GM19463 (cell line): ENCODE measurements at regions not wholly inside any gene's neighbourhood (a gene's known extent, or its start where the extent isn't known, plus 50 kb on each side); places are given as distances from the start of the nearest gene placed in this dataset.

ENCODE experiments used
- ATAC-seq: cut with Tn5 transposase; IDR thresholded peaks from one replicate; pipeline ENCODE4 v1.9.1; 2021; ENCODE audit warnings: mild to moderate bottlenecking, moderate library complexity; ENCODE audit not compliant: unreplicated experiment

DNA sequence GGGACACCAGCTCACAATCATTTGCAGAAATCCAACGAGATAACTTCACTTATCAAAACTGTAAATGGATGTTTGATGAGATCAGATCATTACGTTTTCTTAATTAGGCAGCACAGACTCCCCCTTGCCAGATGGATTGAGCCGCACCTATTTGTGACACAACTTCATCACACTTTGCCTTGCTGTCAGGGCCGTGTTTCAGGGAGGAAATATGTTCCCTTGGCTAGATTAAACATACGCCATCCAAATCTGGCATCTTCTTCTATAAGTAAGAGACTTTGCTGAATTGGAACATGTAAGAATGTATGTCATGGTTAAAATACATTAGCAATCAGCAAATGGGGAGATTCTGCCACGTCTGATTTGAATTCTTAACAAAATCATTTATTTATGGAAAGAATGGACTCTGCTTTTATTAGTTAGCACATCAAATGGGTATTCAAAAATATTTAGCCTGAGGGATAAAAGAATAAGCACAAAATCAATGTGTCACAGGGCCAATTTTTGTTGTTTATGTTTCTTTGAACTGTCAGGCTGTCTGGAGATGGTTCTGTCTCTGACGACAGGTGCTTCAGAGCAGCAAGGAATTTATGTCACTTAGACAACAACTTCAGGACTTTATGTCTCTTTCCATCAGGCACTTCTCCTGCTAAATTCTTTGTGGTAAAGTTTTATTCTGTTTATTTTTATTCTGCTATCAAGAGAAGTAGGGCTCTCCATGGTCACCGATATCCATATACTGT, 326.1 kb upstream of the NCAM1 start:
- ATAC-seq = no peak

DNA sequence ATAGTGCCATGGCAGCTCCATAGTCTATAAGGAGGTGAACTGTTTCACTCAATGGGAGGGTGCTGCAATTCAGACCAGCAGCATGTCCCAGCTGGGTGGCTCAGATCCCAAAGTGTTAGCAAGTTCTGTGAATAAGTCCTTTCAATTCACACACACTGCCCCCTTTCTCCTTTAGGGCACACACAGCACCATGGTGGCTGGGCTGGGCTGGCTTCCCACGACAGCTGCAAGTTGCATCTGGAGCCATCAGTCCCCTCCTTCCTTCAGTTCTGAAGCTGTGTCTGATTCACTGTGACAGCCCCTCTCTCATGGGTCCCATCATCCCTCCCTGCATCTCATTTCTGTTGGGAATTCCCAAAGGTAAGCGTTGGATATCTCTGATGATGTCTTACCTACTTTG, 324.1 kb upstream of the NCAM1 start:
- no peak for ATAC-seq

DNA sequence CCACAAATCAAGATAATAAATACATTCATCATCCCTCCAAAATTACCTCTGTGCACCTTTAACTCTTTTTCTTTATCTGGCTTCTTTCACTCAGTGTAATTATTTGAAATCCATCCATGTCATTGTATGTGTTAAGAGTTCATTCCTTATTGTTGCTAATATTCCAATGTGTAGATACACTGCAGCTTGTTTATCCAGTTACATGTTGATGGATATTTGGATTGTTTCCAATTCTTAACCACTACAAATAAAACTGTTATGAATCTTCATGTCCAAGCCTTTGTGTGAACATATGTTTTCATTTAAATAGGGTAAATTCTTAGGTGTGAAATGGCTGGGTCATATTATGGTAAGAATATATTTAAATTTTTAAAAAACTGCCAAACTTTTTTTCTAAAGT, 323.3 kb upstream of the NCAM1 start:
- ATAC-seq = no peak

DNA sequence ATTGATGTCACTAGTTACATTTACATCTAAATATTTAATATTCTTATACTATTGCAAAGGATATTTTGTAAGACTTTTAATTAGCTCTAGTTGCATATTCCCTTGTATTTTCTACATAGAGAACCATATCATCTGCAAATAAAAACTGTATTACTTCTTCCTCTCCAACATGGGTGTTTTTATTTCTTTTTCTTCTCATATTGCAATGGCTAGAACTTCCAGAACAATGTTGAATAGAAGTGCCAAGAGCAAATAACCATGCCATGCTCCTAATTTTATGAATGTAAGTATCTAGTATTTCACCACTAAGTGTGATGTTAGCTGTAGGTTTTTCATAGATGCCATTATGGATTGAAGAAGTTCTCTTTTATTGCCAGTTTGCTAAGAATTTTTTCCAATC, 321.8 kb upstream of the NCAM1 start:
- no peak for ATAC-seq

DNA sequence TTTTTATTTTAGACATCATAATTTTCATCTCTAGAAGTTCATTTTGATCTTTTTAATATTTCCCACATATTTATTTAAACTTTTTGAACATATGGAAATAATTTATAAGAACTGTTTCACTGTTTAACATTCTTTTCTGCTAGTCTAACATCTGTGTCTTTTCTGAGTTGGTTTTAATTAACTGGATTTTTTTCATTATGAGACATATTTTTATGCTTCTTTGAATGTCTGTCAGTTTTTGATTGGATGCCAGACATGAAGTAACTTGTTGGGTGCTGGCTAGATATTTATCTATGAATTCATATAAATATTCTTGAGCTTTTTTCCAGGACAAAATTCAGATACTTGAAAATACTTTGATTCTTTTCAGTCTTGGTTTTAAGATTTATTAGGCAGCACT, 317.8 kb upstream of the NCAM1 start:
- no peak for ATAC-seq

DNA sequence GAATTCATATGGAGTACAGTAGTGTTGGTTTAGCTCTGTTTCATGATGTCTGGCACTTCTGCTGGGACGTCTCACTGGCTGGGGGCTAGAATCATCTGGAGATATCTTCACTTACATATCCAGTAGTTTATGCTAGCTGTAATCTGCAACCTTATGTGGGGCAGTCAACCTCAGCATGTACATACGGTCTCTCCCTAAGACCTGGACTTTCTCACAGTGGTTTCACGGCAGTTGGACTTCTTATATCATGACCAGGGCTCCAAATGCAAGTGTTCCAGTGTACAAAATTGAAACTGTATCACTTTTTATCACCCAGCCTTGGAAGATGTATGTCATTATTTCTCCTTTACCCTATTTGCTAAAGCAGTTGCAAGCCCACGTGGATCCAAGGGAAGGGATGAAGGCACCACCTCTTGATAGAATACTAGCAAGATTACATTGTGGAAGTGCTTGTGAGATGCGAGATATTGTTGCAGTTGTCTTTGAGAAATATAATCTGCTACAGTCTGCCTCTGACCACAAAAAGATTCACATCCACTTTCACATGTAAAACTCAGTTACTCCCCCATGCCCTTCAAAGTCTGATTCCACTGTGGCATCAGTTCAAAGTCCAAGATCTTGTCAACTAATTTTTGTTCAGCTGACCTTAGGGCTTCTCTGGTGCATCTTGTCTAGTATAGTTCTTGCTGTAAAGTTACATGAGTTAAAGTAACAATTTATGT, 316.6 kb upstream of the NCAM1 start:
- peak; percentile 92 for ATAC-seq

DNA sequence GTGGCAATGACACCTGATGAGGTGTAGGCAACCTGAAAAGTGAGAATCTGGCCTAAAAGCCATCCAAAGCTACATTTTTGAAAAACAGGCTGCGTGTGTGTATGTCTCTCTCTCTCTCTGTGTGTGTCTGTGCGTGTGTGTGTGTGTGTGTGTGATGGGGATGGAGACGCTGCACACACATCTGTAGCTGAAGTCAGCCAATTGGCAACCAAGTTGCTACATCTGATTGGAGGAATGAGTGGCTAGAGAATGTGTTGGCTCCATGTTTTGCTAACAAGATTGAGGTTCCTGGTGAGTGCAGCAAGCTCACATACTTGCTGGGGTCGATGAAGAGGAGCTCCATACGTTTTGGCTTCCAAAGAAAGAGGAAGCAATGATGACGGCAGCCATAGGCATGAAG, 311.4 kb upstream of the NCAM1 start:
- no peak for ATAC-seq

DNA sequence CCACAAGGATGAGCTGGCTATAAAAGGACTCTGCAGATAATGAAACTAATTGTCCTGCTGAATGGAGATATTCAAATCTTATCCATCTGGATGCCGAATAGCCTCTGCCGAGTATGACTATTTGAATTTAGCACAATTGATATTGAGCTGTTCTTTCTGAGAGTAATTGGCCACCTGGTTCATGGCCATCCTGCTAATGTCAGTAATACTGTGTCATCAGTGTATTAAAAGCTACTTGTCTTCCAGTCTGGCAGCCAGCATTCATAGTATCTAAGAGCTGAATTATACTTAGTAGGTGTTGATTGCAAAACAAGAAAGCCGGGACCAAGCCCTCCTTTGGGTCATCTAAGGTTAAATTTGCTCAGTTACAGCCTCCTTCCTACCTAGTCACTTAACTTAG, 310.7 kb upstream of the NCAM1 start:
- no peak for ATAC-seq

DNA sequence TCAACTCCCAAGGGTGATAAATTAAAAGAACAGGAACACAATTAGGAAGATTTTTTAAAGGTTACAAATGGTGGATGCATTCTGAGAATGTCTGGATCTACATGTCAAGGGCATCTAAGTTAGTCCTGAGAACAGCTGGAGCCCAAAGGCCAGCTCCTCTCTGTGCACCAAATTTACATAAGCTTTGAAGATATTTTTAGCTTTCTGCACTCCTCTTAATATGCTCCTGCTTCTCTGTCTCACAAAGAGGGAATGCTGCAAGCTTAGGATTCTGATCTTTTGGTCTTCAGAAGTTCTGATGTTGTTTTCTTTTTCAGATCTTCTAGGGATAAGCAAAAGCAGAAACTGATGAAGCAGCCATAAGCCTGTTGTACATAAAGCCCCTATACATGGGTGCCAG, 309.8 kb upstream of the NCAM1 start:
- no peak for ATAC-seq

DNA sequence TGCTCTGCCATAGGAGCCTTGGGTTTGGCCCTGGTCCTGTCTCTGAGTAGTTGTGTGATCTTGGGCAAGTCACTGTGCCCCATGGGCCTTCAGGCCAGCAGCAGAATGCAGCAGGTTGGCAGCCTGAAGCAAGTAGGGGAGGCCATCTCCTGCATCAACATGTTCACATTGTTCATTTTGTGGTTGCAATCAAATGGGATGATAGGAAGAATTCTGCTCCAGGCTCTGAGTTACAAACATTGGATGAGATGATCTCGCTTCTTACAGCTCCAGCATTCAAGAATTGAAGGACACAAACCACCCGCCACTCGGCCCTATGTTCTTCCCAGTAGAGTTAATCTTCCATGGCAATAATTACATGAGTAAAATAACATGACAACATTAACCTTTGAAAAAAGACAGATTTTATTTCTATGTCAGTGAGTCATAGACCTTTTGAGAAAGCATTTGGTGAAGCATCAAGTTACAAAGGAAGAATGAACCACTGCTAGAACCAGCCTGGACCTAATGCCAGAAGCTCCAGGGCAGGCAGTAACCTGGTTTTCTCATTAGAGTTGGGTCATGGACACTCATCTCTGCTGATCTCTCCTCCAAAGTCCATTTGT, 308.3 kb upstream of the NCAM1 start:
- no peak for ATAC-seq

DNA sequence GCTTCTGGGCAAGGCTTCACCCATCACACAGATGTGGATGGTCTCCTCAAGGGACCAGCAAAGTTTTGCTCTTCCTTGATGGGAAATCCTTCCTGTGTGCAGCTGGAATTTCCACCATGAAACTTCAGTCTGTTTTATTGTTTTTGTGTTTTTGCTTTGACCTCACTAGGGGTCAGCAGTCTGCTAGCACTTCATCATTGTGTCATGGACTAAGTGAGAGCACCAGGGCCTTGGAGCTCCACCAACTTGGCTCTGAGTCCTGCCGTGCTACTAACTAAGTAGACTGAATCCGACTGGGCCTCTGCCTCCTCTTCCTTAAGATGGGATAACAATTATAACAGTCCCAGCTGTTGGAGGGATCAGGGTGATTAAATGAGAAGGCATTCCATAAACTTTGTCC, 305.8 kb upstream of the NCAM1 start:
- ATAC-seq = no peak

DNA sequence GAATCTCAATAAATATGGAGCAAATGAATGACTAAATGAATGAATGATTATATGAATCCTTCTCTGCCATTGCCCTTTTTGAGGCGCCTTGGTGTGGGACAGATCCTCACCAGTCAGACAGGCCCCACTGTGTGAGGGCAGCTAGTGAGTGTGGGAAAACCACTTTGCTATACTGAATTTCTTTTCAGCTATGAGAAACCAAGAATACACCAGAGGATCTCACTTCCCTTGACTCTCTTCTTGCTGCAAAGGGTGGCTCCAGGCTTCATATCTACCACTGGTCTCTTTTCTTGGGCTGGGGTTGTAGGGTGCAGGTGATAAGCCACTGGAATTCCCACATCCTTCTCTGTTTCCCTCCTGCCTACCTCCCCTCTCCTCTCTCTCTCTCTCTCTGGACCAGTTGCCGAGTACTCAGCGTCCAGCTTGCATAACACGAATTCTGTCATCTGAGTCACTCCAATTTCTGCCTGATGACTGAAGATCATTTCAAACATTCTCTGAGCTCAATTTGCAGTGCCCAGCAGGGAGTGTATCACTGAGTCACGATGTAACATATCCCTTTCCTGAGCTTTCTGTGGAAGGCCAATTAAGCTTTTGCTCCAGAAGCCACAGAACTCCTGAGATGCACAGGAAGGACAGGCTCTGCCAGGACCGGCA, 304.3 kb upstream of the NCAM1 start:
- no peak for ATAC-seq

DNA sequence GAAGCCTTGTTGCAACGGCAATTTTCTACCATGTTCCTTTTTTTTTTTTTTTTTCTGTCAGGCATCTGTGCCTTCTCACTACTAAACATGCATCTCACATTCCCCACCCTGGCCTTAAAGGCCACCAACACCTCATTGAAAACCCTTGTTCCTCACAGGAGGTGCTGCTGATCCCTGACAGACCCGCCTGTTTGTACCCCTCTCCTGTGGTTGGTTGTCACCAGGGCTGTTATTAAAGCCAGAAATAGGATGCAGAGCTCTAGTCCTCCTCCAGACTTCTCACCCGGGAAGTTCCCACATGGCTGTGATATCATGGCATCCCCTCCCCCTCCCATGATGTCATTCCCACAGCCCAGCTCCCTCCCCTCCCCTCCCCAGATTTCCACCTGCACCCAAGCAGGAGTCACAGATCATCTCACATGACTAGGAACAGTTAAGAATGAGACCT, 302.8 kb upstream of the NCAM1 start:
- ATAC-seq = no peak

DNA sequence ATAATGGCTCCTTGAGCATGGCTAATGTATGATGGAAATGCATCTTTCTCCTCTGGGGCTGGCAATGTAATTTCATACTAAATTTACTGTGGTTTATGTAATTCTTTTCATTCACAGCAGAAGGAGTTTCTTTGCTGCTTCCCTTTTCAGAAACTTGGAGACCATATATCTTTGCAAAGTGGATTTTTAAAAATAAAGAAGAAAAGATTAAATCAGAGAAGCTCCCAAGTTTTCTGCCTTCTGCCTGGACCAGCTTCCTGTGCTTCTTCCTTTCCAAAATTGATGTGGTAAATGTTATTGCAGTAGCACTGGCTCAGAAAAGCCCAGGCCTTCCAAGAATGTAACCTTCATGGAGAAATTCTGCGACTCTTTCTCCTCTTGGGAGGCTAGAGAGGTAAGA, 300.1 kb upstream of the NCAM1 start:
- ATAC-seq = no peak

DNA sequence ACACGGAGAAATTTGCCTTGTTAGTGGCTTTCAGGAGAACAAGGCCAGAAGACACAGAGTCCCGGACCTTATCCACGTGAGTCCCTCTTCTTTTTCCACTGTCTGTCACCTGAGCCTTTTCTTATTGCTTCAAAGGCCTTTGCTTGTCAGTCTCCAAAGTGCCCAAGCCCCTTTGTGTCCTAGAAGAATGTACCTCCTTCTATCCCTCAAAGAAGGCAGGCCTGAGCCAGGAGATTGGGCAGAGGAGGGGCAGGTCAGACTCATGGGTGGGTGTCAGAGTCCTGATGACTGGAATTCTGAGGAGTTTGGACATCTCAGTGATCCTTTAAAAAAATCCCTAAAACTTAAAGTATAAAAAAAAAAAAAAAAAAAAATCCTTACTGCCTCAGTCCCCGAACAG, 299.6 kb upstream of the NCAM1 start:
- ATAC-seq = no peak

DNA sequence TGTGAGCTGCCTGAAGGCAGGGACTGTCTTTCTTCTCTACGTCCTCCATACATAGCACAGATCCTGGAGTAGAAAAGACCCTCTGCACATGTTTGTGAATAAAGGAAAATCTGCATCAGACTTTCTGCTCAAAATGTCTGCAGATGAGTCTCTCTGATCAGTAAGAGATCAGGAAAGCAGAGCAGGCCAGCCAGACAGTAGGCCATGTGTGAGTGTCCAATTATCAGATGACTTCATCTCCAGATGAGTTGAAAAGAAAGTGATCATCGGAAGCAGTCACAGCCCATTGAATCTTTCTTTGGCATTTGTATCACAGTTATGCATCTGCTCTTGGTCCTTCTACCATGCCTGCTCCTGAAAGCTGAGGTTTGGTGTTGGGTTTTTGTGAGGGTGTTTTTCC, 298.7 kb upstream of the NCAM1 start:
- ATAC-seq = no peak

DNA sequence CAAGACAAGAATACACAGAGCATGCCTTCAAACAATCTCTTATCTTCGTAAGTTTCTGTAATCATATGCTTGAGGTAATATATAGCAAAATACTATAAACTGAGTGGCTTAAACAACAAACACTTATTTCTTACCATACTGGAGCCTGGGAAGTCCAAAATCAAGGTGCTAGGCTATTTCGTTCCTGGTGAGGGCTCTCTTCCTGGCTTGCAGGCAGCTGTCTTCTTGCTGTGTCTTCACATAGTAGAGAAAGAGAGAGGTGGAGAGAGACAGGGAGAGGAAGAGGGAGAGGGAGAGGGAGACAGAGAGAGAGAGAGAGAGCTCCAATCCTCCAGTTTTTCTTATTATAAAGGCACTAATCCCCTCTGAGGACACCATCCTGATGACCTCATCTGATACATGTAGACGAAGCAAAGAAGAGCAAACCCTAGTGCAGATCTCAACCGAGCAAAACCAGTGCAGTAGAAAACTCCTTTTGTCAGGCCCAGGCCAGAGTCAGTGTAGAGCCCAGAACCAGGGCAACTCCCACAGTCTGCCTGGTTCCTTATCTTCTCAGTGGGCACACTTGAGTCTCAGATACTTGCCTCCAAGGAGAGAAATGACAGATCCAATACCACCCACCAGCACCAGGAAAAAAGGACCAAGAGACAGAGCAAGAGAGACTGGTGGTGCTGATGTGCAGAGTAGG, 297.1 kb upstream of the NCAM1 start:
- no peak for ATAC-seq

DNA sequence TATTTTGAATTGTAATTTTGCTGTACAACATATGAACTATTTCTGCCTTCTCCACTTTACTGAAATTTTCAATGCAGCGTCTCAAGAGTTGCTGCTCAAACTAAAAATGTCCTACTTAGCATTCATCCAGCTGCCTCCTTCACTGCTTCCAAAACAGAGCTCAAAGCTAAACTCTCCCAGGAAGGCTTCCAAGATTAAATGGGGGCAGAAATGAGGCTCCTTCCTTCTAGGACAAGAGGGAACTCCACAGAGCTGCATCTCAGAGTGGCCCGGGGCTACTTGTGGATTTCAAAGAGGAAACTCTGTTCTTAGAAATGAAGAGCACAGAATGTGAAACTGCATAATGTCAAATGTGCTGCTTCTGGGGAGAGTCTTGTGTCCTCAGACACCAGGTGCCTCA, 295.9 kb upstream of the NCAM1 start:
- no peak for ATAC-seq

DNA sequence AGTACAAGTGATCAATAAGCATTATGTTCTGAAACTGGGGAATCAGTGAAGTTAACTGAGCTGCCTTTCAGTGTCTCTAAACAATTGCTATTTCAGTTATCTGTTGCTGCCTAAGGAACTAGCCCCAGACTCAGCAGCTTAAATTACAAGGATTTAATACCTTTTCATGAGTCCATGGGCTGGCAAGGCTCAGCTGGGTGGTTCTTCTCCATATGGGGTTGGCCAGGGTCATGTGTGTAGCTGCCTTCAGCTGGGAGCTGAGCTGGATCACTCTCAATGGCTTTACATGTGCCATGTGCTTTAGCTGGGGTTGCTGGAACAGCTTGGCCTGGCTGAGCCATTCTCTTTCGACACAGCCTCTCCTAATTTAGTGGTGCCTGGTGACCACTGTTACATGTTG, 295.0 kb upstream of the NCAM1 start:
- no peak for ATAC-seq

DNA sequence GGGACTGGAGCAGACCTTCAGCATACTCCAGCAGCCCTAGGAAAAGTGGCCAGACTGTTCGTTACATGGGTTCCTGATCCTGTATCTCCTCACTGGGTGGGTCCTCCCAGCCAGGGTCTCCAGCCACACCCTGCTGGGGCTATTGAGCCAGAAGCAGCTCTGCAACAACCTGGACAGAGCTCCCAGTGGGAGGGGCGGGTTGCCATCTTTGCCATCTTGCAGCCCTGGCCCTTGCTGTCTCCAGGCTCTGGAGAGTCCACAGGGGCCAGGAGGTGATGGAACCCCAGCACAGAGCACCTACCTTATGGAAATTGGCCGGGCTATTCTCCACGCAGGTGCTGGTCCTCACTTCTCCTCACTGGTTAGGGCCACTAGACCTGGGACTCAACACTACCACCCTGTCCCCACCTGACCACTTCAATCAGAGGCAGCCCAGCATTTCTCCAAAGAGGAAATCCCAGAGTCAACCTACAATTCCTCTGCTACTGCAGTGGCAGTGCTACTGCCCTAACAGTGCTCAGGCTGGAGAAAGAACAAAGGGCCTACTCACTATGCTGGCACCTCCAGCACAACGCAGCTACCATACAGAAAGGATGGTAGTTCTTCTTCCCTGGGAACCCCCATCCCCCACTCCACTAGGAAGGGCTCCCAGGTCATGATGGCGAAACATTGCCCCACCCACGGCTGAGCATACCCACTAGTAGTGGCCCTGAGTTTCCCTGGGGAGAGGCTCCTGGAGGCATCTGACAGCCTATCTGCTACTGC, 290.2 kb upstream of the NCAM1 start:
- ATAC-seq = no peak
